ENCODE measurements at regions not wholly inside any gene's neighbourhood (a gene's known extent, or its start where the extent isn't known, plus 50 kb on each side); places are given as distances from the start of the nearest gene placed in this dataset.

DNA sequence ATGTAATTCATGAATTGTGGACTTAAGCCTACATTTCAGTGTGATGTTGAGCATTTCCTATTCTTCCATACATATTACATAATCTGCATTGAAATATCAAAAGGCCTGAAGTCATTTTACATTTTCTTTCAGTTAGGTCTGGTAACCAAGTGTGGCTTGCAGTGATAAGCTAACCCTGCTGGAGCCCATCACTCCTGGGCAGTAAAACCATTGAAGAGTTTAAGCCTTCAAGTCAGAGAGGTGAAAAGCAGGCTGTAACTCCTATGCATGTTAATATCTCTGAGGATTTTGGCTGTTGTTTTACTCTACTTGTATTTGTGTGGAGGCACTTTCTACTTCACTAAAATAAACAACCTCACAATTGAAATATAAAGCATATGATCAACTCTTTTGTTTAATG is 248.8 kb downstream of the SLITRK5 start:
- BruUV-seq (replicated peaks), result no TSS peak
- TF ChIP-seq SRF (IDR thresholded peaks at IDR 0.05; ENCODE audit: low read depth), result no peak
- TF ChIP-seq, protein P1, sequence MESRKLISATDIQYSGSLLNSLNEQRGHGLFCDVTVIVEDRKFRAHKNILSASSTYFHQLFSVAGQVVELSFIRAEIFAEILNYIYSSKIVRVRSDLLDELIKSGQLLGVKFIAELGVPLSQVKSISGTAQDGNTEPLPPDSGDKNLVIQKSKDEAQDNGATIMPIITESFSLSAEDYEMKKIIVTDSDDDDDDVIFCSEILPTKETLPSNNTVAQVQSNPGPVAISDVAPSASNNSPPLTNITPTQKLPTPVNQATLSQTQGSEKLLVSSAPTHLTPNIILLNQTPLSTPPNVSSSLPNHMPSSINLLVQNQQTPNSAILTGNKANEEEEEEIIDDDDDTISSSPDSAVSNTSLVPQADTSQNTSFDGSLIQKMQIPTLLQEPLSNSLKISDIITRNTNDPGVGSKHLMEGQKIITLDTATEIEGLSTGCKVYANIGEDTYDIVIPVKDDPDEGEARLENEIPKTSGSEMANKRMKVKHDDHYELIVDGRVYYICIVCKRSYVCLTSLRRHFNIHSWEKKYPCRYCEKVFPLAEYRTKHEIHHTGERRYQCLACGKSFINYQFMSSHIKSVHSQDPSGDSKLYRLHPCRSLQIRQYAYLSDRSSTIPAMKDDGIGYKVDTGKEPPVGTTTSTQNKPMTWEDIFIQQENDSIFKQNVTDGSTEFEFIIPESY (IDR thresholded peaks at IDR 0.05; ENCODE audit: extremely low read depth, insufficient replicate concordance, low read length), result no peak
- no peak for TF ChIP-seq ELF1 (IDR thresholded peaks at IDR 0.05; ENCODE audit: borderline replicate concordance, low read depth)
- no peak for TF ChIP-seq FOSL1 (IDR thresholded peaks at IDR 0.05; ENCODE audit: low read depth)
- no peak for ATAC-seq

GRCh38 chr13:87923753-87924152 is 252.6 kb downstream of the SLITRK5 start:
- H4K20me1 ChIP-seq (ENCODE audit: insufficient read depth), result no peaks in the 10 kb centered on the region
- H2AFZ ChIP-seq (ENCODE audit: low read depth, low read length, poor library complexity, severe bottlenecking), result no peak overlapping the region
- H3K9me2 ChIP-seq (ENCODE audit: insufficient read depth), result no peaks in the 10 kb centered on the region
- no peaks in the 10 kb centered on the region for H3K4me1 ChIP-seq (ENCODE audit: control insufficient read depth in 1 of 2, insufficient read depth in 2 of 2, low read length in 2 of 2)
- POLR2A ChIA-PET, result no interaction called here
- TF ChIP-seq EZH2 (IDR thresholded peaks at IDR 0.05) (no peak), JUND (IDR thresholded peaks at IDR 0.05) (no peak), POLR2AphosphoS5 (IDR thresholded peaks at IDR 0.05; ENCODE audit: low read depth, low read length) (no peak), MAX (IDR thresholded peaks at IDR 0.05) (no peak), SIN3A (IDR thresholded peaks at IDR 0.05; ENCODE audit: low read depth) (no peak), SP1 (IDR thresholded peaks at IDR 0.05; ENCODE audit: low read depth) (no peak), ZFX (IDR thresholded peaks at IDR 0.05) (no peak), YY1 (IDR thresholded peaks at IDR 0.05; ENCODE audit: extremely low read depth, insufficient replicate concordance, low read depth, low read length) (no peak), ZNF274 (IDR thresholded peaks at IDR 0.05; ENCODE audit: low read depth, low read length) (no peak), CBX3 (IDR thresholded peaks at IDR 0.05; ENCODE audit: low read depth) (no peak), ELF1 (IDR thresholded peaks at IDR 0.05; ENCODE audit: borderline replicate concordance, low read depth) (no peak)
- TF ChIP-seq, protein P1 (IDR thresholded peaks at IDR 0.05; ENCODE audit: extremely low read depth, insufficient replicate concordance, low read length), result no peak
- ATAC-seq (no peak), DNase-seq (ENCODE audit: low read depth, low spot score) (no peak)
- H3K4me3 ChIP-seq (replicated peaks in 1 of 2; ENCODE audit: low read depth in 1 of 2, low read length in 2 of 2), result no peak overlapping the region
- no peak overlapping the region for H3K9ac ChIP-seq (ENCODE audit: low read length)
- H3K27ac ChIP-seq (ENCODE audit: low read depth, low read length), result no peak overlapping the region
- H3K79me2 ChIP-seq (ENCODE audit: insufficient read depth, low read length), result no peaks in the 10 kb centered on the region
- H3K4me2 ChIP-seq (ENCODE audit: low read length), result no peak overlapping the region
- RAD21 ChIA-PET (ENCODE audit: low non-redundant PET in 1 of 2, low total read pairs in 2 of 2, uncharacterized antibody in 2 of 2, unreplicated experiment in 2 of 2), result no interaction called here
- intact Hi-C loops (cut with micrococcal nuclease), result no loop called here
- H3K36me3 ChIP-seq (ENCODE audit: control insufficient read depth in 1 of 2, insufficient read depth in 2 of 2, low read length in 2 of 2), result no peaks in the 10 kb centered on the region
- no TSS peak for BruUV-seq (replicated peaks)
- no peaks in the 10 kb centered on the region for H3K27me3 ChIP-seq (ENCODE audit: insufficient read depth, low read length)
- CTCF ChIA-PET, result no interaction called here
- no peaks in the 10 kb centered on the region for H3K9me3 ChIP-seq (ENCODE audit: control insufficient read depth in 1 of 2, insufficient read depth in 1 of 2, low read depth in 1 of 2, low read length in 2 of 2)

More for the DNA sequence above, 248.8 kb downstream of the SLITRK5 start:
- no peak overlapping the region for H3K27ac ChIP-seq (ENCODE audit: low read depth, low read length)
- ChIA-PET CTCF (no interaction called here), POLR2A (no interaction called here), RAD21 (ENCODE audit: low non-redundant PET in 1 of 2, low total read pairs in 2 of 2, uncharacterized antibody in 2 of 2, unreplicated experiment in 2 of 2) (no interaction called here)
- H4K20me1 ChIP-seq (ENCODE audit: insufficient read depth), result no peaks in the 10 kb centered on the region
- no peak overlapping the region for H3K9ac ChIP-seq (ENCODE audit: low read length)
- DNase-seq (ENCODE audit: low read depth, low spot score), result no peak
- intact Hi-C loops (cut with micrococcal nuclease), result no loop called here
- no peaks in the 10 kb centered on the region for H3K9me2 ChIP-seq (ENCODE audit: insufficient read depth)
- no peaks in the 10 kb centered on the region for H3K4me1 ChIP-seq (ENCODE audit: control insufficient read depth in 1 of 2, insufficient read depth in 2 of 2, low read length in 2 of 2)
- no peaks in the 10 kb centered on the region for H3K36me3 ChIP-seq (ENCODE audit: control insufficient read depth in 1 of 2, insufficient read depth in 2 of 2, low read length in 2 of 2)
- no peaks in the 10 kb centered on the region for H3K79me2 ChIP-seq (ENCODE audit: insufficient read depth, low read length)
- no peak overlapping the region for H3K4me2 ChIP-seq (ENCODE audit: low read length)
- H2AFZ ChIP-seq (ENCODE audit: low read depth, low read length, poor library complexity, severe bottlenecking), result no peak overlapping the region
- no peaks in the 10 kb centered on the region for H3K9me3 ChIP-seq (ENCODE audit: control insufficient read depth in 1 of 2, insufficient read depth in 1 of 2, low read depth in 1 of 2, low read length in 2 of 2)
- no peak overlapping the region for H3K4me3 ChIP-seq (replicated peaks in 1 of 2; ENCODE audit: low read depth in 1 of 2, low read length in 2 of 2)
- no peaks in the 10 kb centered on the region for H3K27me3 ChIP-seq (ENCODE audit: insufficient read depth, low read length)

Data from HCT116 (cell line).